HepG2 (cell line): ENCODE measurements at regions not wholly inside any gene's neighbourhood (a gene's known extent, or its start where the extent isn't known, plus 50 kb on each side); places are given as distances from the start of the nearest gene placed in this dataset.

ENCODE experiments used
- CBFB ChIP-seq: sonication (generic); formaldehyde crosslinking; IDR thresholded peaks from 2 replicates; pipeline ENCODE4 v1.4.0; 2020; ENCODE audit warnings: missing genetic modification reagents
- CEBPZ ChIP-seq: IDR thresholded peaks from 2 replicates; pipeline ENCODE4 v1.6.1; 2012; ENCODE audit warnings: low read length, improper control_type of control experiment
- CTCF ChIP-seq: sonication (generic); formaldehyde crosslinking; IDR thresholded peaks from 2 replicates; pipeline ENCODE4 v1.5.0; 2020; ENCODE audit warnings: mild to moderate bottlenecking, missing genetic modification reagents, moderate library complexity
- GATAD2A ChIP-seq: IDR thresholded peaks from 2 replicates; pipeline ENCODE4 v1.6.1; 2016
- TRIM22 ChIP-seq: fragments of 450-650 bp; IDR thresholded peaks from 2 replicates; pipeline ENCODE4 v1.6.1; 2017
- ZGPAT ChIP-seq: IDR thresholded peaks from 2 replicates; pipeline ENCODE4 v1.6.1; 2016; ENCODE audit warnings: mild to moderate bottlenecking

- TF ChIP-seq ZGPAT (CRISPR knock-in tag) (no peak), TRIM22 (no peak), GATAD2A (CRISPR knock-in tag) (no peak), CTCF (CRISPR knock-in tag) (no peak), CBFB (CRISPR knock-in tag) (no peak), CEBPZ (no peak)
These were observed 218.2 kb upstream of the NUDT12 start for GRCh38 chr5:103780794-103781193.
